Dermis blood vessel endothelial cell (primary cell): ENCODE measurements at regions not wholly inside any gene's neighbourhood (a gene's known extent, or its start where the extent isn't known, plus 50 kb on each side); places are given as distances from the start of the nearest gene placed in this dataset.
"Not testable (repeated sequence)": the region's sequence is repeated elsewhere in the genome, so short reads cannot be mapped to it uniquely, and the experiment has no call there.

Experiments
- DNase-seq: peaks from one replicate; pipeline ENCODE4 v3.0.0; 2010

GRCh38 chr2:111596808-111597705, 286.9 kb downstream of the ANAPC1 start:
- not testable (repeated sequence) for DNase-seq

DNA sequence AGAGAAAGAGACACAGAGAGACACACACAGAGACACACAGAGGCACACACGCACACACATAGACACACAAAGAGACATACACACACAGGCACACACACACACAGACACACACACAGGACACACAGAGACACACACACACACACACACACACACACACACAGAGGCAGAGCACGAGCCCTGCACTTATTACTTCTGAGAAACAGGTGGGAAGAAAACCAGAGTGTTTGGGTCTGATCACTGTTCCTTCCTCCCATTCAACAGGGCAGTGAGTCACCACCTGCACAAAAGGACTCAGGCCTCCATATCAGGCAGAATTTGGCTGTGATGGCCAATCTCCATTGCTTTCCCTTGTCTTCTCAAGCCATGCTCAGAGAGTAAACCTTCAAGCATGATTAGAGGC, 285.0 kb downstream of the ANAPC1 start:
- DNase-seq: peak; percentile 71

DNA sequence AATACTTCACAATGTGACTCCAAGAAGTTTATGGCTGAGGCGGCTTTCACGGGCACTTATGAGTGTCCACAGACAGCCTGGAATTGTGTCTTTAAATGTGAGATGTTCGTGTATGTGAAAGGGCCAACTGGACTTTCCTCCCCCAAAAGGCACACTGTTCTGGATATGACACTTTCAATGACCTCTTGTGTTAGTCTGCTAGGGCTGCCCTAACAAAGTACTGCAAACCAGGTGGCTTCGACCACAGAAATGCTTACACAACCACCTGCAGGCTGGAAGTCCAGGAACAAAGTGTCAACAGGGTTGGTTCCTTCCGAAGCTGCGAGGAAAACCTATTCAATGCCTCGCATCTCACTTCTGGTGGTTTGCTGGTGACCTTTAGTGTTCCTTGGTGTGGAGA, 281.7 kb downstream of the ANAPC1 start:
- not testable (repeated sequence) for DNase-seq

DNA sequence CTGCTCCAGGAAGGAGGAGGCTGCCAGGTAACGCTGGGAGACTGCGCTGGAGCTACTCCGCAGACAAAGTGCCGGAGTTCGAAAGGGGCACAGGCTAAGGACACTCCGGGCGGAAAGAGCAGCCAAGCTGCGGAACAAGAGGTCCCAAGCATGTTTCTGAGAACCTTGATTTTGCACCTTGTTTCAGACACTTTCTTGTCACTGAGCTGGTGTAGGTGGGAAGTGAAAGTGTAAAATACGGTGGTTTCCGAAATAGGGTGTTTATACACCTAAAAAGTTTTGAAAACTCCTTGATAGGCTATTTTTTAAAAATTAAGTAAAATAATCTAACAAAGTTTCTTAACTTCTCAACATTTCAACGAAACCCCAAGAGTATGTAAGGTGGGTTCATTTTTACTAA, 278.2 kb downstream of the ANAPC1 start:
- DNase-seq: not testable (repeated sequence)

DNA sequence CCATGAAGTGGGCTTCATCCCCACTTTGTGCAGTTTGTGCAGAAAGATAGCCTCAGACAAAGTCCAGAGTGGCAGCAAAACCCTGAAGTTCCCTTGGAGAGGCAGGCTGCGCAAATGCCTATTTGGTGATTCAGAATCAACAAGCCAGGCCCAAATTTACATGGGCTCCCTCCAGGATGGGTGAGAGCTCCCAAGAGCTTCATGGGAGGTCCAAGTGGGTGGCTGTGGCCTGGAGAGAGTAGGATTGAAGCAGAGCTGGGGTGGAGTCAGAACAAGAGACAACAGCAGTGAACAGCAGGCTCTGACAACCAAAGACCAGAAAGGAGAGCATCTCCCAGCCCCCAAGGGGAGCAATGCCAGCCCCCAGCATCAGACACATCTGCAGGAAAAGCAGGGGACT, 277.4 kb downstream of the ANAPC1 start:
- DNase-seq: not testable (repeated sequence)

DNA sequence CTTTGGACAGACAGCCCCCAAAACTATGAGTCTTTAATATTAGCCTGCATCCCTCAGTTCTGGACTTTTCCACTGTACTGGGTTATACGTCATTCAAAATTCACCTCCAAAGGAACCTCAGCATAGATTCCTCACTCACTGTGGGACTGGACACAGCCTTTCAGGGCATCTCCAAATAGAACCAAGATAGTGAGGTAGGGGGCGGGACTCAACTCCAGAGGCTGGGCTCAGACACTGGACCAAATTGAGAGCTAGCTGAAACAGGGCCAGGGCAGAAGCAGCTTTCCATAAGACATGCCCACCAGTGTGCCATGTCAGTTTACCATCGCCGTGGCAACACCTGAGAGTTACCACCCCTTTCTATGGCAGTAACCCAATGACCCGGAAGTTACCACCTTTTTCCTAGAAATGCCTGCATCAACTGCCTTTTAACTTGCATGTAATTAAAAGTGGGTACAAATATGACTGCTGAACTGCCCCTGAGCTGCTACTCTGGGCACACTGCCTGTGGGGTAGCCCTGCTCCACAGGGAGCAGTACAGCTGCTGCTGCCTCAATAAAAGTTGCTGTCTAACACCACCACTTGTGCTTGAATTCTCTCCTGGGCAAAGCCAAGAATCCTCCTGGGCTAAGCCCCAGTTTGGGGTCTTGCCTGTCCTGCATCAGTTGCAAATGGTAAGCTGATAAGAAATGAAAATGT, 274.7 kb downstream of the ANAPC1 start:
- DNase-seq: not testable (repeated sequence)

DNA sequence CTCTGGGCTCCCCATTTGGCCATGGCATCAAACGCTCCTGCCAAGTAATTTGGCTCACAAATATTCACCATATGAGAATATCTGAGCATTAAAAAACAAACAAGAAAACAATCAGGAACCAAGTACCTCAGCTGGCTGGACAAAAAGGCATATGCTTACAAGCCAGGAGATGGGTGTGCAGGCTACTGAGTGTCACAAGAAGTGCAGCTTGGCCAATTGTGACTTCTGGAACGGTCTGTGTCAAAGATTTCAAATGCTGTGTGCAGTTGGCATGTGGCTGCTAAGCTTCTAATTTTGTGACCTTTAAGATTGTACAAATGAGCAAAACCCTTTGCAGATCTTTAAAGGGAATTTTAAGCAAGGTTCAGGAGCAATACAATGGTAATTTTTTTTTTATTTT, 274.0 kb downstream of the ANAPC1 start:
- DNase-seq: not testable (repeated sequence)

DNA sequence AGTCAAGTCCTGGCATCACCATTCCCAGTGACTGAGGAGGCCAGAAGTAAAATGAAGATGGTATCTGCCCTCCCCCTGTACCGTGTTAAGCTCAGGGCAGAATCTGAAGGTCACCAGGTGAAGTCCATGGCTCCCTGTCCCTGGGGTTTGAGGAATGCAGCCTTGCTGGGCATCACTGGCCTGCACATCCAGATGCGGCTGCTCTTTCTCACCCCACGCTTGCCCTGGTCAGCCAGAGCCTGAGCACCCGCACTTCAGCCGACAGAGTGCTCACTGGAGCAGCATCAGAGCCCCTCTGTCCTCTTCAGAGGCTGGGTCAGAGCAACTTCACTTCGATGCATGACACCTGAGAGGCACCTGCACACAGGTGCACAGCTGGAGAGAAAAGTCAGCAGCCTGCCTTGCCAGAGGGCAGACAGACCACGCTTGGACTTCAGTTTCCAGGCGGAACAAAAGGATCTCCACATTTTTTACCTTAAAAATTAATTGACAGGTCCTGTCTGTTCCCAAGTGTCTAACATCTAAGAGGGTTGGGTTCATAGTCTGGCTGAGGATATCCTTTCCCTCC, 267.3 kb downstream of the ANAPC1 start:
- no peak for DNase-seq

- DNase-seq: peak; percentile 39
Observed at GRCh38 chr2:111617299-111618225, 266.4 kb downstream of the ANAPC1 start.

- no peak for DNase-seq
Observed at GRCh38 chr2:111618226-111618977, 265.6 kb downstream of the ANAPC1 start.

DNA sequence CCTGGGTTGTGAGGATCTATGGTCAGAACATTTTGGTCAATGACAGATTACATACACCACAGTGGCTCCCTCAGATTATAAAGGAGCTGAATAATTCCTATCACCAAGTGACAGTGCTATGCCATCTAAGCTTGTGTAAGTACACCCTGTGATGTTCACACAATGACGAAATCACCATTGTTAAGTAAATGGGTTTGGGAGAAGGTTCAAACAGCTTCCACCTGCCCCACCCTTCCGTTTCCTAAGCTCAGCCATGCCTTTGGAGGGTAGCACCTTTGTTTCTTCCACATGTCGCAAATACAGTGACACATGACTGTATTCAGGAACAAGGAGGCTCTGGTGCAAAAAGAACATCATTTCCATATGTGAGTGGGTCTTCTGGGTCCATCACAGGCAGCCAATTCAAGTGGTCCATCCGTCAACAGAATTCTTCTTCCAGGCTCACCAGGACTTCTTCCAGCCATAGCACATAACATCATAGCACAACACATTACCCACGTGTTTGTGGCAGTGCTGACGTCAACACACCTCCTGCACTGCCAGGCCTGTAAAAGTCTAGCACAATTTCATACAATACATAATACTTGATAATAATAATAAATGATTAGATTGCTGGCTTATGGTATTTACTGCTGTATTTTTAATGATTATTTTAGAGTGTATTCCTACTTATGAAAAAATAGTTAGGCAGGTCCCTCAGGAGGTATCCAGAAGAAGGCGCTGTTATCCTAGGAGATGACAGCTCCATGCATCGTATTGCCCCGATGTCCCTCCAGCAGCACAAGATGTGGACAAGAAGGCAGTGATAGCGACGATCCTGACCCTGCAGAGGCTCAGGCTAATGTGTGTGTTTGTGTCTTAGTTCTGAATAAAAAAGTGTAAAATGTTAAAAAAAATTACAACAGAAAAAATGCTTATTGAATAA, 264.8 kb downstream of the ANAPC1 start:
- DNase-seq: peak; percentile 27

GRCh38 chr2:111620281-111620680, 263.7 kb downstream of the ANAPC1 start:
- no peak for DNase-seq

DNA sequence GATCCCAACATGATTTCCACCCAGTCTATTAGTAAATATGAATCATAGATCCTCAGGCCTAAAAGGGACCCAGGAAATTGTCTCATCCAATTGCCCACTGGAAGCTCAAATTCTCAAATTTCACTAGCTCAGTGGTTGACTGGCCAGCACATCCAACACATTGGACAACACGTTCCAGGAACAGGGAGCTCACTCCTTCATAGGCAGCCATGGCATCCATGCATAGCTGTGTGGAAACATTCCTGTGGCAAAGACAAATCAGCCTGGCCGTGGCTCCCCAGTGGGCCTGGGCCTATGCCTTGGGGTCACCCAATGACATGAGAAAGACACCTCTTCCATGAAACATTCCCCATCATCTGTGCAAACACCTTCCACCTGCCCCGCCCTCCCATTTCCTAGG, 261.1 kb downstream of the ANAPC1 start:
- DNase-seq: no peak

GRCh38 chr2:111623380-111623779, 260.6 kb downstream of the ANAPC1 start:
- no peak for DNase-seq

- peak; percentile 28 for DNase-seq
Observed at GRCh38 chr2:111624411-111625156, 259.4 kb downstream of the ANAPC1 start.

GRCh38 chr2:111625157-111625537, 258.8 kb downstream of the ANAPC1 start:
- DNase-seq: not testable (repeated sequence)

GRCh38 chr2:111626037-111626864, 257.7 kb downstream of the ANAPC1 start:
- DNase-seq: no peak

DNA sequence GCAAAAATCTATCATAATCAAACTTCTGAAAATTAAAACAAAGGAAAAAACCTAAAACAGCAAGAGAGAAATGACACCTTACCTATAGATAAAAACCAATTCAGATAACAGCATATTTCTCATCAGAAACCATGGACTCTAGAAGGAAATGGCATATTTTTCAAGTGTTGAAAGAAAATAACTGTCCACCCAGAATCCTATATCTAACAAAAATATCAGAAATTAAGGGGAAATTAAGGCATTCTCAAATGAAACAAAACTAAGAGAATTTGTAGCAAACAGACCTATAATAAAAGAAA, 257.2 kb downstream of the ANAPC1 start:
- no peak for DNase-seq

GRCh38 chr2:111627256-111627655, 256.7 kb downstream of the ANAPC1 start:
- DNase-seq: no peak
